HG03135 (cell line): ENCODE measurements at regions not wholly inside any gene's neighbourhood (a gene's known extent, or its start where the extent isn't known, plus 50 kb on each side); places are given as distances from the start of the nearest gene placed in this dataset.
"Not testable (repeated sequence)": the region's sequence is repeated elsewhere in the genome, so short reads cannot be mapped to it uniquely, and the experiment has no call there.

ENCODE experiments used
- ATAC-seq: cut with Tn5 transposase; IDR thresholded peaks from one replicate; pipeline ENCODE4 v1.9.1; 2021; ENCODE audit warnings: mild to moderate bottlenecking, moderate library complexity; ENCODE audit not compliant: unreplicated experiment

DNA sequence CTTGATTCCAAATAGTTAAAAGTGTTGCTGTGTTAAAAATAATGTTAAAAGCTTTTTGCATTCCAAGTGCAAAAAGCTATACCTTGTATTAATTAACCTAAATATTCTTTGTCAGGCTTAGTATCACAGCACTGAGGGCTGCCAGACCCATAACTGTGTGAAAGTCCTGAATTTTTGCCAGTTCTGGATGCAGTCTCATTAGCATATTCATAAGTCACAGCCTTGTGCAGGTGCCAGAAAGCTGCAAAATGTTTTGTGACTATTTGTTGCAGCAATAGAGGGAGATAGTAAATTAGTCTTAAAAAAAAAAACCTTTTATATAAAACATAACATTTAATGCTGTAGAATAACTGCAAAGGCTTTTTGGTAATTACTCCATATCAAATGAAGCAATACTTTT is 56.6 kb downstream of the SLITRK1 start:
- ATAC-seq, result no peak

DNA sequence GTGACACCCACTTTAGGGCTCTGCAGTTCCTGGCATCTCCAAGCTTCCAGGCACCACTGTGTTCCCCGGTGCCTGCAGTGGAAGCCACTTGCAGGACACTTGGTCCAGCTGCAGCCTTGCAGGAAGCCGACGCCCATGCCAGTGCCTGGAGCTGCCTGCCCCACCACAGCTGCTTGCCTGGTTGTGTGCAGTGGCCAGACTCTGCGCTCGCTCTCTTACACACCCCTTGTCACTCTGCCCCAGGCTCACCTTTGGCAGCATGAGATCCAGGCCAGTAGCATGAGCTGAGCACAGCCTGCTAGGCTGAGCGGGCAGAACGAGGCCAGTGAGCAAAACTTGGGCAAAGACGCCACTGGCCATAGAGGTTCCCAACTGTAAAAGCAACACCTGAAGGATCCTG is 57.7 kb downstream of the SLITRK1 start:
- ATAC-seq, result no peak

DNA sequence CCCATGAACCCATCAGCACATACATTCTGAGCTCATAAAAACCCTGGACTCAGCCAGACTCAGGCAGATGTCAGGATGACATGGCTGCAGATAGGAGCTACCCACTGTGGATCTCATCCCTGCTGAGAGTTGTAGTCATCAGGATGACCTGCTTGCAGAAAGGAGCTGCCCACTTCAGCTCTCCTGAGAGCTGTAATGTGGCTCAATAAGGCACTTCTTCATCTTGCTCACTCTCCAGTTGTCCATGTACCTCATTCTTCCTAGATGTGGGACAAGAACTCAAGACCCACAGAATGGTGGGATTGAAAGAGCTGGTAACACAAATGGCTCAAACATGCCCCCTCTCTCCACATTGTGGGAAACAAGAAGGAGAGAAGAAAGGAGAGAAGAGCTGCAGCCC is 58.2 kb downstream of the SLITRK1 start:
- ATAC-seq, result no peak

DNA sequence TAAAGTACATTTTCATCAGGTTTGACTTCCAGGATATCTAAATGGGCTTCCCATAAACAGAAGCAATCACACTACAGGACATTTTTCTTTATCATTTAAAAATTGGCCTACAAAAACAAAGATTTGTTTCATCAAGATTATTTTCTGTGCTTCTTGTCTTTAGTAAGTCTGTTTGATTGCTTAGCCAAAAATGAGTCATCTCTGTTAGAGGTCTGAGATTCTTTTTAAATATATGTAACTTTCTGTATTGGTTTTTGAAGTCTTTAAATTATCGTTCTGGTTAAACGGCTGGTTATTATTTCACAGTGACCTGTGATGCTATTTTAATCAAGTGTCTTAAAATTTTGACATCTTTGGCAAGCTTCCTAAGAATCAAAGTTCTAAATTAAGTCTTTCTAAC is 62.7 kb downstream of the SLITRK1 start:
- no peak for ATAC-seq

DNA sequence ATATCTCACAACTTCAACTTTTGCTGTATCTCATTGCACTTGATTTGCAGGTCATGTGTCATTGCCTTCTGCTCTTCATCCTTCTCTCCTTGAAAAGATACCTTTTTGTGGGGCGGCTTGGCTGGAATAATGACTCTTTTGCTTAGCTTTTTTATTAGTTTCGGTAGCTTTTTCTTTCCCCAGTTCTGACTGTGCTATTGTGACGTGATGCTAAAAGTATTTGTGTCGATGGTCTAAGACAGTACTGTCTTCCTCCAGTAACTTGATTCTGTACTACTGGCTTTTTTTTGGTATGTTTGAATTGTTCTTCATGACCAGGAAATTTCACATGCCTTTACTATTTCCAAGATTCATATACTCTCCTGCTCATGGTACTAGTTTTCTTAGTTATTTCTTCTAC is 63.1 kb downstream of the SLITRK1 start:
- no peak for ATAC-seq

DNA sequence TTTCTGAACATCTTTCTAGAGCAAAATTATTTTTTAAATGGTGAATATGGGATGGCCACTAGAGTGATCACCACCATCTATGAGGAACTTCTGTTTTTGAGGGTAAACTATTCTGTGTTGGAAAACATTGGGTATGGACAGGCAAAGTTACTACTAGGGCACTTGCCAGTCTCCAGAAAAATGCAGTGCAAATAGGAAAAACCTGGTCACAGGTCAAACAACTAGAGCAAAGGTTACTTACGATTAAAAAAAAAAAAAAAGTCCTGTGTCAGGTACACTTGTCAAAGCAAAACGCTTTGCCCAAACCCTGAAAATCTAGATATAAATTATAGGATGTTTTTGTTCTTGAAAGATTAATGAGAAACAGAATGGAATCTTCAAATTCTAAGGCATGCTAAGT is 66.2 kb downstream of the SLITRK1 start:
- ATAC-seq, result no peak

DNA sequence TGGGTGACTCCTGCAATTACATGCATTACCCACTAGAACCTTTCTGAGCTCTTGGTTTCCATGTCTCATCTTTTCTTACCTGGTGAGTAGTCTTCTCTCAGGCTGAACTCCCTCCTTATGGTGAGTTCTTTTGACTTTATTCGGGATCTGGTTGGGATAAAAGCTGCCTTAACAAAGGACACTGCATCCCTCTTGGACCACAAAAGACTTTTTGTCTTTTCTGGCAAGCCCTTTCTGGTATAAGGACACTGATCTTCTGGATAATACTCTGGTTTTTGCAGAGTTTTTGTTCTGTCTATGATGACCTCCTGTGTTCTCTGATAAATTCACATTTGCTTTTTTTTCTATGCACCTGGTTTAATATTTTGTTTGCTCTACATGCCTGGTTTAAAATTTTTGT is 66.7 kb downstream of the SLITRK1 start:
- no peak for ATAC-seq

DNA sequence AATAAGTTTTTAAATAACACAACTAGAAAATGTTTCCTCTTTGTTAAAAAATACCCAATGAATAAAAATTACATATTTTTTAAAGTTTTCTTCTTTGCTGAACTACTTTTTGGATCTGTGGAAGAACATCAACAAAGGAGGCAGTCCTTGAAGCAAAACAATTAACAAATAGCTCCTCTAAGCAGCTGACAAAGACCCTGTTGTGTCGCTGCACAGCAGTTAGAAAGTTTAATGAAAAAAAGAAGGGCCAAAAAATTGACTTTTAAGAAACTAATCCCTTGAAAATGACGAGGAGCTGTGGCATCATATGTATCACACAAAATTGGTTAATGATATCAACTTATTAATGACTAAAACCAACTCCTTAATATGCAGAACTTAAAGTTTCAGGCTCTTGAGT is 72.1 kb downstream of the SLITRK1 start:
- no peak for ATAC-seq

DNA sequence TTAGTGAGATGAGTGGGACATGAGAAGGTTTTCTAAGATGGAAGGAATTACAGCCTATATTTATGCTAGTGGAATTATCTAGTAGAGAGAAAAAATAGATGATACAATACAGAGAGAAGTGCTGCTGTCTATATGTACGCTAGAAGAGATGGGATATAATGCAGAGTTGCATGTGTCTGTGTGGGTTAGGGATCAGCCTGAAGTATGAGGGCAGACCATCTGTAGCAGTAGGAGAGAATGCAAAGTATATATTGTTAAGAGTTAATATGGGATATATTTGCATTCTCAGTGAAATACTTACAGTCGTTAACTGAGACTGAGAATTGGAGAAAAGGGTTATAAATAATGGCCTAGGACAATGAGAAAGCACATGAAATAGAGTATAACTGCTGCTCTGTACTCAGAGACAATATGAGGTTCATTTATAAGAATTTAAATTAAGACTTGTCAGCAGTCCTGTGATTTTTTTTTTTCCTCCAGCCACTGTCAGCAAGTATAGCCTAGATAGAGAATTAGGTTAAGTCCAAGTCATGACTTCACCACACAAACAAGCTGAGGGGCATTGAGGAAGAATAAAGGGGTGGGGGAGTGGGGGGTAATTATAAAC is 77.8 kb downstream of the SLITRK1 start:
- ATAC-seq, result no peak

DNA sequence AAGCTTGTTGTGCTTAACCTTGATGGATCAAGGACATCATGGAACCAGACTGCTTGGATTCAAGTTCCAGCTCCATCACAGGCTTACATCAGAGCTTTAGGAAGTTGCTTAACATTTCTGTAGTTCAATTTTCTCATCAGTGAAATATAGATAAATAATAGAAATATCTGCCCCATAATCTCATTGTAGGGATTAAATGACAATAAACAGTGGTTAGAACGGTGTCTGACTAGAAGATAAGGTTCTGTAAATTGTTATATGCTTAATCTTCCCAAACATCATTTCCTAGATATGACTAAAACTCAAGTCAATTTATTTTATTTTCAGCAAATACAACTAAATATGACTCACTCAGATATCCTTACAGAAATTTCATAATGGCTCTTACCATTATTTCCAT is 83.5 kb downstream of the SLITRK1 start:
- ATAC-seq, result no peak

DNA sequence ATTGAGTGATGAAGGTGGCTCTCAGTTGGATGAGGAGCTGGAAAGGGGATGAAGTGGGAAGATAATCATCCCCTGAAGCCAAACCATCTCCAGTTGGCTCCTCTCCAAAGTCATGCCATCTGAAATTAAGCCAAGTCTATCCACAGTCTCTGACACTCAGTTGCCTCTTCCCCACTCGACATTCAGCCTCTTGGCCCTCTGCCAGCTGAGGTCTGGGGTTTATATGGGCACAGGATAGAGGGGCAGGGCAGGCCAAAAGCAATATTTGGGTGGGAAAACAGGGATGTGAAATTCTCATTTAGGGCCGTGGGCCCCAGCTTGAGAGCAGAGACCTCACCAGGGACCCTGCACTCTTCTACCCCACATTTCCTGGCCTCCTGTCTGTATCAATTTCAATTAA is 85.9 kb downstream of the SLITRK1 start:
- ATAC-seq, result no peak

DNA sequence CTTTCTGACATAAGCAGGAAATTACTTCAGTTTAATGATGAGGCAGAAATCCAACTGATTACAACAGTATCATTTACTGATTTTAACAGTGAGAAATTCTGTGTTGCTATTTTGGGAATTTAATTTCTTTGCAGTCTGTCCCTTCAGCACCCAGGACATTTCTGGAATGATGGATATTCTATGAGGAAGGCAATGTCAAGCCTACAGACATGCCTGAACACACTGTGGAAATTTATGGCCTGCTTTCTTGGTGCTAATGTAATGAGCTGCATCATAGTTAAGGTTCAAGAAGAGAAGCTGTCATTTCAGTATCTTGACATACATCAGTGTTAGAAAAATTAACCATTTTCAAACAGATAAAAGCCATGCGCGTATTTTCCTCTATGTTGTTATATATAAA is 87.7 kb downstream of the SLITRK1 start:
- no peak for ATAC-seq

DNA sequence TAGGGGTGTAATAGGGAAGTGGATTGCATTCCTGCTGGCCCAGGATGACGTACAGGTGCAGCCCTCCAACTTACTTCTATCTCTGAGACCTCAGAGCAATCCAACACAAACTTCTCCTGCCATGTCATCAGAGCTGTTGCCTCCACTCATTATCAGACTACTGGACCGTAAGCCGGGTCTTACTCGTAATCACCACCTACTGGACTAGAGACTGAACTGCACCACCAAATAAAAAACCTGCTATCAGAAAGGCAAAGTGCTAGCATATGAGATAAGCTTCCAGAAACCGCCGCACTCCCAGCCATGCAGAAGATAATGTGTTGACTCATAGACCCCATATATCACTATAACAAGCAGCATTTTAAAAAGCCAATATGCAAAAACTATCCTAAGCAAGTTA is 102.0 kb downstream of the SLITRK1 start:
- ATAC-seq, result no peak

DNA sequence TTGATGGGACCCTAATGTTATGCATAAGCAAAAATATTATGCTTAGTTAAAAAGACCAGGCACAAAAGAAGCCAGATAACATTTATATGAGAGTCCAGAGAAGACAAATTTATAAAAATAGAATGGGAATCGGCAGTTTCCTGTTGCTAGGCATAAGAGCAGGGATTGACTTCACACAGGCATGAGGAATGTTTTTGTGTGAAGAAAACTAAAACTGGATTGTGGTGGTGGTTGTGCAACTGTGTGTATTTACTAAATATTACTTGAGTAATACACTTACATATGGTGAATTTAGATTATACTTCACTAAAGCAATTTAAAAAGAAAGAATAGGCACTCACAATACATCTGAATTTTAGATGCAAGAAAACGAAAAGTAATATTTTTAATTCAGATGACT is 108.3 kb downstream of the SLITRK1 start:
- ATAC-seq, result no peak

DNA sequence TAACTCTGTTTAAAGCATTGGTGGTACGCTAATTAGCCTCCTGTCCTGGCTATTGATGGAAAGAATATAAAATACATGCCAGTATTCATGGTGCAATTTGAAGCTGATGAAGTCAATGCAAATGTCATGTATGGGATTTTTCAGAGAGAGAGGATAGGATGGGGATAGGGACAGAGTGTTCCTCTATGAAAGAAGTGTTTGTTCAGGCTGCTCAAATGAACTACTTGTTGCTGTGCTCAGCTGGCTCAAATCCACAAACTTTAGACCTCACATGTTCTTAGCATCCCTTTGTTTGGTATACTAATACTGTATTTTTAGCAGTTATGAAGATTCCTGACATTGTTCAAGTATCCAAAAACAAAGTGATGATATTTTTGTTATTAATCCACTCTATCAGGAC is 116.5 kb downstream of the SLITRK1 start:
- ATAC-seq, result no peak

DNA sequence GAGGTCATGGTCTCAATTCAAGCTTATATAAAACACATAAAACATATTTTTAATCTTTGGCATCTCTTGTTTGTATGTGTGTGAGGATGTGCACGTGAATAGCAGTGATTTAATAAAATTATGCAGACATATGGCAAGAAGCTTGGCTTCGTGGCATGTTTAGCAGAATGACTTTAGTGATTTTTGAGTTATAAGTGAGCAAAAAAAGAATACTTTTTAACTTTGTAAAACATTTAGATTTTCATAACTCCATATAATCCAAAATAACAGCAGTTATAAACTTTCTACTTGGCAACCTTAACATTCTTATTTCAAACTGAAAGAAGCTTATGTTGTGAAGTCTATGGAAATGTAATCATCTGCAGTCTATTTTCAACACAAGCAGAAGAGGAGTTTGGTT is 120.6 kb downstream of the SLITRK1 start:
- no peak for ATAC-seq

DNA sequence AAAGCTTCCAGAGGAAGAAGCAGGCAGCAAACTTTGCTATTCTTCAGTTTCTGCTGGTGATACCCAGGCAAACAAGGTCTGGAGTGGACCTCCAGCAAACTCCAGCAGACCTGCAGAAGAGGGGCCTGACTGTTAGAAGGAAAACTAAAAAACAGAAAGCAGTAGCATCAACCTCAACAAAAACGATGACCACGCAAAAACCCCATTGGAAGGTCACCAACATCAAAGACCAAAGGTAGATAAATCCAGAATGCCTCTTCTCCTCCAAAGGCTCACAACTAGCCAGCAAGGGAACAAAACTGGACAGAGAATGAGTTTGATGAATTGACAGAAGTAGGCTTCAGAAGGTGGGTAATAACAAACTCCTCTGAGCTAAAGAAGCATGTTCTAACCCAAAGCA is 127.1 kb downstream of the SLITRK1 start:
- ATAC-seq, result not testable (repeated sequence)

DNA sequence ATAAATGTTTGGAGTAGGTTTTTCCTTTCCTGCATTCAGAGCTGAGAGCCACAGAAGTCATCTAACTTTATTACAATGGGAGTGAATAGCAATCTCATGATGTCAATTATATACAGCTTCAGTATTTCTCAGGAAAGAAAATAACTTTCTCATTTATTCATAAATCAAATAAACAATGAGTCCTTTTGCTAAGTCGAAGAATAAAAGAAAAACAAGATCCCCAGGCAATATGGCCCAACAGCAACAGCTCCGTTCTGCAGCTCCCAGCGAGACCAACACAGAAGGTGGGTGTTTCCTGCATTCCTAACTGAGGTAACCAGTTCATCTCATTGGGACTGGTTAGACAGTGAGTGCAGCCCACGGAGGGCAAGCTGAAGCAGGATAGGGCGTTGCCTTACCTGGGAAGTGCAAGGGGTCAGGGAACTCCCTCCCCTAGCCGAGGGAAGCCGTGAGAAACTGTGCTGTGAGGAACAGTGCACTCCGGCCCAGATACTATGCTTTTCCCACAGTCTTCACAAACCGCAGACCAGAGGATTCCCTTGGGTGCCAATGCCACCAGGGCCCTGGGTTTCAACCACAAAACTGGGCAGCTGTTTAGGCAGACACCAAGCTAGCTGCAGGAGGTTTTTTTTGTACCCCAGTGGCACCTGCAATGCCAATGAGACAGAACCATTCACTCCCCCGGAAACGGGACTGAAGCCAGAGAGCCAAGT is 128.2 kb downstream of the SLITRK1 start:
- ATAC-seq, result no peak

DNA sequence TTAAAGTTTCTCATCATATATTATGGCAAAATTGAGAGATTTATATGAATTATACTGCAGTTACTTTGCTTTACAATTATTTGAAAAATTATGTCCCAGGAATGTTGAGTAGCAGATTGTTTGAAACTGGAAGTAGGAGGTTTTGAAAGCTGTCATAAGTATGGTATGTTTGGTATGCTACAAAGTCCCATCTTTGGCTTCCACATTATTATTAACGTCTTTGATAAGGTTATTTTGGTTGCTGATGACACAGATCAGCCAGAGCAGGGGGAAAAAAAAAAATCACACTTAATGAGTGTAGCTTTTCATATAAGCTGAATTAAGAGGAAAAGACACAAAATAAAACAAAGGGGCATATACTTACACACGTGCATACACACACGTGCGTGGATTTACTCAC is 130.1 kb downstream of the SLITRK1 start:
- ATAC-seq, result no peak

DNA sequence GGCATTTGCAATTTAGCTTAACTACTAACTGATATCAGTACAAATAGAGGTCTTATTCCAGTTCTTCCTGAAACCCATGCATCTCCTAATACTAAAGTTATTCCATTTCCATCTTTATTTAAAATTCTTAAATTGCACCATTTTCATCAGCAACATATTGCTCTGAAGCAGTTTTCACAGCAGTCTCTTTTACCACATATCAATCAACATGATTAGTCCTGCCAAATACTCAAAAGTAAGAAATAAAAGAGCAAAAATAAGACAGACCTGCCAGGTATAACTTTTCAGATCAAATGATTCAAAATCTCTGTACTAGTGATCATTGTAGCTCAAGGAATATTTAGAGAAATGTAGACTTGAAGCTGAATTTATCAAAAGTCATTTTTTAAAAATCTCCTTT is 141.7 kb downstream of the SLITRK1 start:
- no peak for ATAC-seq

DNA sequence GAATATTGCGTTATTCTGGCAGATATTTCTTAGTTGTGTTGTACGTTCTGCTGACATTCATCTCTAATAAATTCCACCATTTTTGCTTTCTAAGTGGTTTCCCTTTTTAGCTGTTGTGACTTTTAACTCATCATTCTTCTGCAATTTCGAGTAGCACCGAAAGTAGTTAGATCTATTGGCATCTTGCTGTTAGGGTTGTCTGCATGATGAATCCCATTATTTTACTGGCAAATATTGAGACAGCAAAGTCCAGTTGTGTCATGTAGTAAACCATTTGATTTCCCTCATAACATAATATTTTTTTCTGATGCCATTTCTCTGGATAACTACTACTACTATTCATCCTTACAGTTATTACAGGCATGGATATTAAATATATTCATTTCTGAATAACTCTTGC is 143.9 kb downstream of the SLITRK1 start:
- ATAC-seq, result no peak

DNA sequence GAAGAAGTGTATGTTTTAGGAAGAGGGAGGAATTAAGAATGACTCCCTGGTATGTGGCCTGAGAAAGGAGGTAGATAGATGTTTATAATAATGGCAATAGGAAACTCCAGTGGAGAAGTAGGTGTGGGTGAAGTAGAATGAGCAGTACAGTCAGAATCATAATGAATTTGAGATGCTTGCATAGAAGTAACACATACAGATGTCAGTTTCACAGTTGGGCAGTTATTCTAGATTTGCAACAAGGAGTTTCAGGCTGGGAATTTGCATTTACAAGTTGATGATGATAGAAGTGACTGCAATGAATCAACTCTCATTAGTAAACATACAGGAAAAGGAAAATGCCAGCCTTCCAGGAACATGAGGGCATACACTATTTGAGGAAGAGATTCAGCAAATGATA is 149.0 kb downstream of the SLITRK1 start:
- no peak for ATAC-seq

DNA sequence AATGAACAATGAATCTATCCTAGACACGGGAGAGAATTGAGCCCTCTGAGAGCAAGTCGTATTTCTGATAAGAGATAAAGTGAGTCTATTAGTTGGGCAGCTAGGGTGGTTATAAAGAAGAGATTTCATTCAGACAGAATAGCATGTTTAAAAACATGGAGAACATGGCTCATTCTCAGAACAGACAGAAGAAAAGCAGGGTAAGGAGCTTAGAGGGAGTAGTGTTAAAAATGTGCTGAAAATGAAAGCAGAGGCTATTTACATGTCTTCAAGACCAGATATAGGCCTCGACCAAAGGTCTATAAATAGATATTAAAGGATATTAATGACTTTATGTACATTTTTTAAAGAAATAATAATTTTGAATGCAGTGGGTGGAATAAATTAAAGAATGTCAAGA is 149.5 kb downstream of the SLITRK1 start:
- no peak for ATAC-seq
